CD4-positive, CD25-positive, alpha-beta regulatory T cell (primary cell): ENCODE measurements at regions not wholly inside any gene's neighbourhood (a gene's known extent, or its start where the extent isn't known, plus 50 kb on each side); places are given as distances from the start of the nearest gene placed in this dataset.
"Not testable (repeated sequence)": the region's sequence is repeated elsewhere in the genome, so short reads cannot be mapped to it uniquely, and the experiment has no call there.

Experiments
- ATAC-seq, 2 donors: fragments of 150-1000 bp; cut with Tn5 transposase; one replicate each; pipeline ENCODE4 v1.10.0; 2021; ENCODE audit warnings: low read depth in 2 of 2, moderate number of reproducible peaks in 2 of 2, moderate library complexity in 1 of 2
- DNase-seq, 3 donors: peaks; one replicate each; pipeline versions ENCODE4 v3.0.0 to v3.0.0-alpha.2; 2012 to 2022; ENCODE audit warnings: mixed read lengths in 1 of 3
- H3K27ac ChIP-seq: one replicate; pipeline ENCODE4 v1.7.0; 2013; ENCODE audit warnings: mild to moderate bottlenecking, low read length; ENCODE audit not compliant: insufficient read depth, poor library complexity, severe bottlenecking
- H3K27me3 ChIP-seq: one replicate; pipeline ENCODE4 v1.7.0; 2013; ENCODE audit warnings: low read length; ENCODE audit not compliant: control insufficient read depth, insufficient read depth
- H3K36me3 ChIP-seq: one replicate; pipeline ENCODE4 v1.7.0; 2013; ENCODE audit warnings: mild to moderate bottlenecking, low read length, moderate library complexity; ENCODE audit not compliant: control insufficient read depth, insufficient read depth
- H3K4me1 ChIP-seq: 2 replicates; pipeline ENCODE4 v1.7.0; 2013; ENCODE audit warnings: mild to moderate bottlenecking, low read length; ENCODE audit not compliant: insufficient read depth, control insufficient read depth, poor library complexity, severe bottlenecking
- H3K4me3 ChIP-seq: one replicate; pipeline ENCODE4 v1.7.0; 2013; ENCODE audit warnings: low read depth, mild to moderate bottlenecking, low read length, moderate library complexity
- H3K9me3 ChIP-seq, 2 experiments: 1 replicate in 1 of 2; 2 replicates in 1 of 2; pipeline ENCODE4 v1.7.0; 2013; ENCODE audit warnings: low read length in 2 of 2, mild to moderate bottlenecking in 1 of 2, moderate library complexity in 1 of 2; ENCODE audit not compliant: control insufficient read depth in 2 of 2
- H3K27ac Mint-ChIP-seq, 3 donors: one replicate each; pipeline ENCODE4 v1.8.0; 2020 to 2022; ENCODE audit warnings: mild to moderate bottlenecking in 3 of 3, mixed read lengths in 3 of 3, moderate library complexity in 2 of 3
- H3K27me3 Mint-ChIP-seq: one replicate; pipeline ENCODE4 v1.8.0; 2022; ENCODE audit warnings: mild to moderate bottlenecking, mixed read lengths
- H3K36me3 Mint-ChIP-seq: one replicate; pipeline ENCODE4 v1.8.0; 2020; ENCODE audit warnings: mixed read lengths
- H3K4me1 Mint-ChIP-seq, 4 donors: one replicate each; pipeline ENCODE4 v1.8.0; 2020 to 2022; ENCODE audit warnings: mixed read lengths in 4 of 4, mild to moderate bottlenecking in 1 of 4
- H3K4me3 Mint-ChIP-seq, 4 donors: one replicate each; pipeline ENCODE4 v1.8.0; 2020 to 2022; ENCODE audit warnings: mild to moderate bottlenecking in 4 of 4, mixed read lengths in 4 of 4, moderate library complexity in 3 of 4
- H3K9me3 Mint-ChIP-seq, 7 donors: one replicate each; pipeline ENCODE4 v1.8.0; 2020 to 2022; ENCODE audit warnings: mixed read lengths in 7 of 7, mild to moderate bottlenecking in 3 of 7, moderate library complexity in 2 of 7

GRCh38 chr21:25181690-25182089 lies 425.6 kb downstream of the MRPL39 start:
- H3K36me3 Mint-ChIP-seq, DNase-seq, H3K27me3 Mint-ChIP-seq, H3K4me3 Mint-ChIP-seq, H3K4me1 ChIP-seq, H3K4me1 Mint-ChIP-seq, H3K9me3 ChIP-seq, H3K27ac Mint-ChIP-seq, H3K36me3 ChIP-seq, H3K27ac ChIP-seq, H3K4me3 ChIP-seq, ATAC-seq, H3K9me3 Mint-ChIP-seq, H3K27me3 ChIP-seq: not testable (repeated sequence)

DNA sequence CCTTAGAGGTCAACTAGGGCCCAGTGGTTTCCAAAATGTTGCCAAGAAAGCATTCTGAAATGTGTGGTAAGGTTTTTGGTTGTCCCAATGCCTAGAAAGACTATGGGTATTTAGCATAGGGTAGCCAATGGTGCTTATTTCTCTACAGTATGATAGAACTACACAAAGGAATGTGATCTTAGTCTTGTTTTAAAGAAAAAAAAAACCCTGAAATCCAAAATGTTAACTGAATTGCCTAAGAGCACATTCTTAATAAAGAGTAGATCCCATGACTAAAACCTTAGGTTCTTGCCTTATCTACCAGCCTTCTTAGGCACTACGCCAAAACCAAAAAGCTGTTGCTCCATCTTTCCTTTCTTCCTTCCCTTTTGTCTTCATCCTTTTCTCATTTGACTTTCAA lies 428.2 kb downstream of the MRPL39 start:
- H3K36me3 ChIP-seq = no peaks in the 10 kb centered on the region
- no peaks in the 10 kb centered on the region for H3K4me1 ChIP-seq
- ATAC-seq (no peak), DNase-seq (no peak)
- peaks cover 0 to 2% (median 0%) of the 10 kb centered on the region in 7 donors for H3K9me3 Mint-ChIP-seq
- no peak overlapping the region for H3K27ac Mint-ChIP-seq
- H3K36me3 Mint-ChIP-seq = no peaks in the 10 kb centered on the region
- no peaks in the 10 kb centered on the region for H3K27me3 Mint-ChIP-seq
- no peaks in the 10 kb centered on the region for H3K27me3 ChIP-seq
- H3K9me3 ChIP-seq = no peaks in the 10 kb centered on the region
- no peak overlapping the region for H3K27ac ChIP-seq
- H3K4me3 ChIP-seq = no peak overlapping the region
- no peak overlapping the region for H3K4me3 Mint-ChIP-seq
- no peaks in the 10 kb centered on the region for H3K4me1 Mint-ChIP-seq

DNA sequence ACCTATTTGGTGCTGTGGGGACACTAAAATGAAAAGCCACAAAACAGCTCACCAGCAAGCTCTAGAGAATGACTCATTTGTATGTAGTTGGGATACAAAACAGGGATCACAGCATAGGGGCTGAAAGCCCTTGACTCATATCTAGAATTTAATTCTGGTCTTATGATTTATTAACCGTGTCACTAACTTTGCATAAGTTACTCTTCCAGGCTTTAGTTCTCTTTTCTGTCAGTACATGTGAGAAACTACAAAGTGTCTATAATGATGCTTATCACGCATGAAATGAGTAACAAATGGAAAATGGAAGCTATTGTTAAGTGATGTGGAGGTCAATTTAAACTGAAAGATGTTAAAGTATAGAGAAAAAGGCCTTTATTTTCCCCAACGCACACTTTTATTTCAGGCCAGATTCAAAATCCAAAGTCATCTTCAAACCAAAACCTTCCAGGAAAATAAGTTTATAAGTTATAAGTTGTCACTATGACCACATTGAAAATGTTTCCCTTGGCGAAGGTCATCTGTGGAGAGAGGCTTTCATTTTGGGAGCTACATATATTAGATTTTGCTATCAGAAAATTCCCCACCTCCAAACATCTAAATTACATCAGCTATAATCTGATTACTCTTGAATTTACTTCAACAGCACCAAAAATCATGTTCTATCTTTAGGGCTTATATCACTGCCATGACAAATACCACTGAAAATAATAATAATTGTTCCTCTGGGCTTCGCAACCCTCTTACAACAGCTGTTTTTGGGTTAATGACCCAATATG lies 430.5 kb downstream of the MRPL39 start:
- H3K27me3 ChIP-seq = no peaks in the 10 kb centered on the region
- Mint-ChIP-seq H3K27ac (no peak overlapping the region), H3K36me3 (no peaks in the 10 kb centered on the region), H3K4me1 (no peaks in the 10 kb centered on the region), H3K27me3 (no peaks in the 10 kb centered on the region), H3K9me3 (peaks cover 0 to 2% (median 0%) of the 10 kb centered on the region in 7 donors), H3K4me3 (no peak overlapping the region)
- no peaks in the 10 kb centered on the region for H3K4me1 ChIP-seq
- no peaks in the 10 kb centered on the region for H3K36me3 ChIP-seq
- H3K27ac ChIP-seq = no peak overlapping the region
- no peaks in the 10 kb centered on the region for H3K9me3 ChIP-seq
- DNase-seq = no peak
- ATAC-seq = peak in 1 of 2 donors; percentile 34
- no peak overlapping the region for H3K4me3 ChIP-seq

- no peak overlapping the region for H3K4me3 Mint-ChIP-seq
- Histone ChIP-seq H3K27ac (no peak overlapping the region), H3K4me3 (no peak overlapping the region), H3K9me3 (no peaks in the 10 kb centered on the region), H3K27me3 (no peaks in the 10 kb centered on the region), H3K36me3 (no peaks in the 10 kb centered on the region), H3K4me1 (no peaks in the 10 kb centered on the region)
- H3K36me3 Mint-ChIP-seq = no peaks in the 10 kb centered on the region
- no peak for DNase-seq
- ATAC-seq = no peak
- peaks cover 0 to 4% (median 1%) of the 10 kb centered on the region in 7 donors for H3K9me3 Mint-ChIP-seq
- H3K4me1 Mint-ChIP-seq = no peaks in the 10 kb centered on the region
- H3K27ac Mint-ChIP-seq = no peak overlapping the region
- H3K27me3 Mint-ChIP-seq = no peaks in the 10 kb centered on the region
Observed at GRCh38 chr21:25175938-25176337, 431.3 kb downstream of the MRPL39 start.

GRCh38 chr21:25171438-25171837 lies 435.8 kb downstream of the MRPL39 start:
- ATAC-seq (no peak), DNase-seq (no peak)
- Histone ChIP-seq H3K9me3 (peaks cover 0 to 17% of the 10 kb centered on the region in 2 experiments), H3K4me1 (no peaks in the 10 kb centered on the region), H3K27me3 (no peaks in the 10 kb centered on the region), H3K36me3 (no peaks in the 10 kb centered on the region), H3K27ac (no peak overlapping the region), H3K4me3 (no peak overlapping the region)
- no peaks in the 10 kb centered on the region for H3K4me1 Mint-ChIP-seq
- no peaks in the 10 kb centered on the region for H3K27me3 Mint-ChIP-seq
- H3K9me3 Mint-ChIP-seq = peaks cover 0 to 21% (median 6%) of the 10 kb centered on the region in 7 donors
- no peaks in the 10 kb centered on the region for H3K36me3 Mint-ChIP-seq
- peak overlapping the region in 1 of 3 donors; percentile 28 for H3K27ac Mint-ChIP-seq
- H3K4me3 Mint-ChIP-seq = no peak overlapping the region

GRCh38 chr21:25170681-25171080 lies 436.6 kb downstream of the MRPL39 start:
- DNase-seq (no peak), ATAC-seq (no peak)
- Histone ChIP-seq H3K4me1 (no peaks in the 10 kb centered on the region), H3K27me3 (no peaks in the 10 kb centered on the region), H3K36me3 (no peaks in the 10 kb centered on the region), H3K4me3 (no peak overlapping the region), H3K27ac (no peak overlapping the region), H3K9me3 (peaks cover 0 to 17% of the 10 kb centered on the region in 2 experiments)
- Mint-ChIP-seq H3K36me3 (no peaks in the 10 kb centered on the region), H3K27me3 (no peaks in the 10 kb centered on the region), H3K9me3 (peaks cover 0 to 21% (median 6%) of the 10 kb centered on the region in 7 donors), H3K4me3 (no peak overlapping the region), H3K4me1 (no peaks in the 10 kb centered on the region), H3K27ac (no peak overlapping the region)

DNA sequence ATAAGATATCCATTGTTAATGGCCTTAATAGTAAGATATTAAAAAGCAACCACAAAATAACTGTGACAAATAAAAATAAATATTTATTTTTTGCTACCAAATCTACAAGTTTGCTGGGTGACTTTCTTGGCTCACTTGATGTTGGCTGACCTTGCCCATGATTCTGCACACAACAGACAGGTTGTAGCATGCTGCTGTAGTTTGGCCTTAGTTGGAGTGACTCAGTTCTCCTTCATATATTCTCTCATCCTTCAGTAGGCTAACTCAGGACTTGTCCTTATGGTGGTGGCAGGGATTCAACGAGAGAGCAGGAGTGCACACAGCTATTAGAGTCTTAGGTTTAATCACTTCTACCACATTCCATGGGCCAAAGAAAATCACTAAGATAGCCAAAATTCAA lies 437.9 kb downstream of the MRPL39 start:
- H3K4me1 Mint-ChIP-seq = no peaks in the 10 kb centered on the region
- no peaks in the 10 kb centered on the region for H3K36me3 Mint-ChIP-seq
- H3K4me3 Mint-ChIP-seq = no peak overlapping the region
- no peak for DNase-seq
- Histone ChIP-seq H3K9me3 (peaks cover 0 to 17% of the 10 kb centered on the region in 2 experiments), H3K4me1 (no peaks in the 10 kb centered on the region), H3K27ac (no peak overlapping the region), H3K27me3 (no peaks in the 10 kb centered on the region), H3K4me3 (no peak overlapping the region), H3K36me3 (no peaks in the 10 kb centered on the region)
- H3K27ac Mint-ChIP-seq = no peak overlapping the region
- no peak for ATAC-seq
- peaks cover 0 to 21% (median 8%) of the 10 kb centered on the region in 7 donors for H3K9me3 Mint-ChIP-seq
- no peaks in the 10 kb centered on the region for H3K27me3 Mint-ChIP-seq

- H3K4me3 ChIP-seq, H3K27ac ChIP-seq, H3K4me3 Mint-ChIP-seq, ATAC-seq, H3K4me1 Mint-ChIP-seq, DNase-seq, H3K36me3 Mint-ChIP-seq, H3K27me3 Mint-ChIP-seq, H3K36me3 ChIP-seq, H3K27me3 ChIP-seq, H3K27ac Mint-ChIP-seq, H3K4me1 ChIP-seq: not testable (repeated sequence)
- H3K9me3 ChIP-seq = peaks cover 0 to 17% of the 10 kb centered on the region in 2 experiments
- H3K9me3 Mint-ChIP-seq = peaks cover 0 to 25% (median 9%) of the 10 kb centered on the region in 7 donors
Observed at GRCh38 chr21:25166904-25167303, 440.4 kb downstream of the MRPL39 start.
